Esophagus muscularis mucosa (tissue), 4 donors: ENCODE measurements at regions not wholly inside any gene's neighbourhood (a gene's known extent, or its start where the extent isn't known, plus 50 kb on each side); places are given as distances from the start of the nearest gene placed in this dataset.
"Not testable (repeated sequence)": the region's sequence is repeated elsewhere in the genome, so short reads cannot be mapped to it uniquely, and the experiment has no call there.

Source experiments
- DNase-seq: peaks from one replicate; pipeline ENCODE4 v3.0.0-alpha.2; 2017; ENCODE audit errors: extremely low spot score
- H3K27ac ChIP-seq, 4 donors: fragments of 200-600 bp; sonication (generic); replicated peaks in 1 of 4; 1 replicate in 3 of 4; 2 replicates in 1 of 4; pipeline ENCODE4 v1.5.1; 2016 to 2019; ENCODE audit warnings: mild to moderate bottlenecking in 1 of 4
- H3K27me3 ChIP-seq, 4 donors: fragments of 200-600 bp; sonication (generic); one replicate each; pipeline versions ENCODE4 v1.5.1 to v1.6.0; 2016 to 2019
- H3K36me3 ChIP-seq, 4 donors: fragments of 200-600 bp; sonication (generic); one replicate each; pipeline ENCODE4 v1.5.1; 2016 to 2019
- H3K4me1 ChIP-seq, 4 donors: fragments of 200-600 bp; sonication (generic); one replicate each; pipeline ENCODE4 v1.5.1; 2016 to 2019
- H3K4me3 ChIP-seq, 4 donors: fragments of 200-600 bp; sonication (generic); 1 replicate in 2 of 4; 2 replicates in 2 of 4; pipeline ENCODE4 v1.5.1; 2016 to 2019; ENCODE audit warnings: mild to moderate bottlenecking in 4 of 4, moderate library complexity in 1 of 4
- H3K9me3 ChIP-seq, 4 donors: fragments of 200-600 bp; sonication (generic); 1 replicate in 3 of 4; 2 replicates in 1 of 4; pipeline ENCODE4 v1.5.1; 2016 to 2019
- EP300 ChIP-seq: sonication (generic); formaldehyde crosslinking; IDR thresholded peaks from one replicate; pipeline ENCODE4 v1.6.1; 2017; ENCODE audit warnings: antibody characterized with exemption
- POLR2A ChIP-seq: fragments of 450-650 bp; IDR thresholded peaks from one replicate; pipeline ENCODE4 v1.6.1; 2017; ENCODE audit warnings: antibody characterized with exemption, moderate library complexity, mild to moderate bottlenecking, low read depth
- POLR2AphosphoS5 ChIP-seq, 2 donors: sonication (generic); formaldehyde crosslinking; IDR thresholded peaks; one replicate each; pipeline ENCODE4 v1.6.1; 2017; ENCODE audit warnings: antibody characterized with exemption in 2 of 2
- WGBS: methylation state at CpG from one replicate; pipeline ENCODE4 v1.1.5; 2018; 5-methylcytosine and 5-hydroxymethylcytosine counted together
- intact Hi-C: fragments of 100-400 bp; cut with DNase I; formaldehyde crosslinking; loops from one replicate; pipeline ENCODE4 v1.15.1; 2023
- TF ChIP-seq, protein P1 (sequence below), 3 experiments: fragments of 200-600 bp in 2 of 3; fragments of 450-650 bp in 1 of 3; sonication (generic) in 2 of 3; IDR thresholded peaks; one replicate each; pipeline ENCODE4 v1.5.1; 2017 to 2019; ENCODE audit warnings: antibody characterized with exemption in 3 of 3, mild to moderate bottlenecking in 2 of 3, moderate library complexity in 1 of 3

DNA sequence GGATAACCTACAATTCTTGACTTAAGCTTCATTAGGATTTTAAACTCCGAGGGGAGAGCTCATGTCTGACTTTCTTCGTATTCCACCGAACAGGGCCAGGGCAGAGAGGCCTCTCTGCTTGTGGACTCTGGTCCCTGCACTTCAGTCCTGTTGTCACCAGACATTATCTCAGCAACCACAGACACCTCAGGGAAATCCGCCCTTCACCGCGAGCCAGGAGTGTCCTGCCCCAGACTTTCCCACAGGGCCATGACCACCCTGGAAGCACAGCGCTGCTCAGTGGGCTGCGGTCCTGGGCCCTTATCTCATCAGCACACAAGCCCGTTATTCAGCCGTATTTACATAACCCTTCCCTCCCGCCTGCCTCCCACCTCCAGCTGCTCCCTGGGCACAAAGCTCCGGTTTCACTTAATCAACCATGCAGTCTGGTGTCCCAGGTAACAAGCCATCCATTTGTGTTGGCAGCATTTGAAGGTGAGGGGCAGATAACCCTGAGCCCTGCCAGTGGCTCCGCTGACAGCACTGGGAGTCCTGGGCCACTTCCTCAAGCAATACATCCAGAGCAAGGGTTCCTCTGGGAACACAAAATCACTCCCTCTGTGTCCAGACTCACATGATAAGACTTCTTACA, 122.8 kb upstream of the RAB4A start:
- Histone ChIP-seq H3K9me3 (no peaks in the 10 kb centered on the region), H3K4me1 (peaks cover 0 to 9% (median 0%) of the 10 kb centered on the region in 4 donors), H3K27me3 (peaks cover 0 to 6% (median 0%) of the 10 kb centered on the region in 4 donors), H3K4me3 (no peak overlapping the region), H3K36me3 (no peaks in the 10 kb centered on the region), H3K27ac (no peak overlapping the region)
- TF ChIP-seq POLR2A = no peak
- DNase-seq = no peak
- 67% methylated on average over 11 of the region's 13 CpGs for WGBS
- intact Hi-C loops = no loop called here

DNA sequence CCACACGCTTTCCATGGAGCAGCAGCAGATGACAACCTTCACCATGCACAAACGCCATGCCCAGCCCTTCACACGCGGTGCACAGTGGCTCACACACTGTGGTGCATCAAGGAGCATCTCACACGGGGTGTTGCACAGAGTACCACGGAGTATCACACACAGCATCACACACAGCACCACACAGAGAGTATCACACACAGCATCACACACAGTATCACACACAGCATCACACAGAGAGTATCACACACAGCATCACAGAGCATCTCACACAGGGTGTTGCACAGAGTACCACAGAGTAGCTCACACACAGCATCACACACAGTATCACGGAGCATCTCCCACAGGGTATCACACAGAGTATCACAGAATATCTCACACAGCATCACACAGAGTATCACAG, 122.2 kb upstream of the RAB4A start:
- no peak overlapping the region for H3K27ac ChIP-seq
- H3K36me3 ChIP-seq = no peaks in the 10 kb centered on the region
- no peak for TF ChIP-seq EP300
- TF ChIP-seq, protein P1, sequence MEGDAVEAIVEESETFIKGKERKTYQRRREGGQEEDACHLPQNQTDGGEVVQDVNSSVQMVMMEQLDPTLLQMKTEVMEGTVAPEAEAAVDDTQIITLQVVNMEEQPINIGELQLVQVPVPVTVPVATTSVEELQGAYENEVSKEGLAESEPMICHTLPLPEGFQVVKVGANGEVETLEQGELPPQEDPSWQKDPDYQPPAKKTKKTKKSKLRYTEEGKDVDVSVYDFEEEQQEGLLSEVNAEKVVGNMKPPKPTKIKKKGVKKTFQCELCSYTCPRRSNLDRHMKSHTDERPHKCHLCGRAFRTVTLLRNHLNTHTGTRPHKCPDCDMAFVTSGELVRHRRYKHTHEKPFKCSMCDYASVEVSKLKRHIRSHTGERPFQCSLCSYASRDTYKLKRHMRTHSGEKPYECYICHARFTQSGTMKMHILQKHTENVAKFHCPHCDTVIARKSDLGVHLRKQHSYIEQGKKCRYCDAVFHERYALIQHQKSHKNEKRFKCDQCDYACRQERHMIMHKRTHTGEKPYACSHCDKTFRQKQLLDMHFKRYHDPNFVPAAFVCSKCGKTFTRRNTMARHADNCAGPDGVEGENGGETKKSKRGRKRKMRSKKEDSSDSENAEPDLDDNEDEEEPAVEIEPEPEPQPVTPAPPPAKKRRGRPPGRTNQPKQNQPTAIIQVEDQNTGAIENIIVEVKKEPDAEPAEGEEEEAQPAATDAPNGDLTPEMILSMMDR (IDR thresholded peaks at IDR 0.05) = no peak
- no peak for TF ChIP-seq POLR2A
- no peak for TF ChIP-seq POLR2AphosphoS5 (IDR thresholded peaks at IDR 0.05)
- no peaks in the 10 kb centered on the region for H3K9me3 ChIP-seq
- 76% methylated on average over 4 of the region's 7 CpGs for WGBS
- intact Hi-C loops = no loop called here
- H3K4me1 ChIP-seq = peaks cover 0 to 9% (median 0%) of the 10 kb centered on the region in 4 donors
- no peak overlapping the region for H3K4me3 ChIP-seq
- H3K27me3 ChIP-seq = peaks cover 0 to 6% (median 0%) of the 10 kb centered on the region in 4 donors
- no peak for DNase-seq

GRCh38 chr1:229149435-229149834, 121.5 kb upstream of the RAB4A start:
- H3K36me3 ChIP-seq = no peaks in the 10 kb centered on the region
- H3K27ac ChIP-seq = no peak overlapping the region
- no peaks in the 10 kb centered on the region for H3K9me3 ChIP-seq
- H3K4me1 ChIP-seq = peaks cover 0 to 9% (median 0%) of the 10 kb centered on the region in 4 donors
- H3K4me3 ChIP-seq = no peak overlapping the region
- intact Hi-C loops = no loop called here
- TF ChIP-seq POLR2AphosphoS5 (IDR thresholded peaks at IDR 0.05) = no peak
- TF ChIP-seq, protein P1 (IDR thresholded peaks at IDR 0.05) = no peak
- TF ChIP-seq EP300 = no peak
- no peak for TF ChIP-seq POLR2A
- 95% methylated on average over 2 of the region's 2 CpGs for WGBS
- peaks cover 0 to 6% (median 0%) of the 10 kb centered on the region in 4 donors for H3K27me3 ChIP-seq
- no peak for DNase-seq

DNA sequence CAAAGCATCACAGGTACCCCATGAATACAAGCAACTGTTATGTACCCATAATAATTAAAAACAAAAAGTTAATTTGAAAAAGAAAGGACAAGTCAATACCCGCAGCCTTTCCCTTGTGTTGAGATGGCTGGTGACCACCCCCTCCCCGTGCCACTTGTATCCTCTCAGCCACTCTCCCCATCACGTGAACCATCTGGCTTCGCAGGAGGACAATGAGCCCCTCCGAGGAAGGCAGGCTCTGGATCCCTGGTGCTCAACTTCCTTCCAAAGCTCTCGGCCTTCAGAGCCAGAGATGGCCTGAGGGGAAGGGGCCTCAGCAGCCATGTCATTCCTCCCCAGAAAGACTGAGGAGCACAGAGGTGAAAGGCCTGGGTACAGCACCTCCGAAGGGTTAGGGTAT, 120.4 kb upstream of the RAB4A start:
- Histone ChIP-seq H3K27me3 (peaks cover 0 to 6% (median 0%) of the 10 kb centered on the region in 4 donors), H3K36me3 (no peaks in the 10 kb centered on the region), H3K9me3 (no peaks in the 10 kb centered on the region), H3K27ac (no peak overlapping the region), H3K4me1 (peaks cover 3 to 11% (median 4%) of the 10 kb centered on the region in 4 donors), H3K4me3 (no peak overlapping the region)
- intact Hi-C loops = loop anchor here (10.0 kb wide), 1 partner anchor 486 kb away; no protein-coding TSS in a partner anchor
- TF ChIP-seq POLR2A = no peak
- TF ChIP-seq POLR2AphosphoS5 (IDR thresholded peaks at IDR 0.05) = no peak
- TF ChIP-seq EP300 = no peak
- TF ChIP-seq, protein P1 (IDR thresholded peaks at IDR 0.05) = no peak
- DNase-seq = no peak
- WGBS = 90% methylated on average over 7 of the region's 7 CpGs

DNA sequence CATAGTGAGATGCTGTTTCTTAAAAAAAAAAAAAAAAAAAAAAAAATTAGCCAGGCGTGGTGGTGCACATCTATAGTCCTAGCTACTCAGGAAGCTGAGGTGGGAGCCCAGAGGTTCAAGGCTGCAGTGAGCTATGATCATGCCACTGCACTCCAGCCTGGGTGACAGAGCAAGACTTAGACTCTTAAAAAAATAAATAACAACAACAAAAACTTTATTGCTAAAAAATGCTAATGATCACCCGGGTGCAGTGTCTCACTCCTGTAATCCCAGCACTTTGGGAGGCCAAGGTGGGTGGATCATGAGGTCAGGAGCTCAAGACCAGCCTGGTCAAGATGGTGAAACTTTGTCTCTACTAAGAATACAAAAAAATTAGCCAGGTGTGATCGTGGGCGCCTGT, 119.5 kb upstream of the RAB4A start:
- intact Hi-C loops = loop anchor here (10.0 kb wide), 1 partner anchor 487 kb away; no protein-coding TSS in a partner anchor

GRCh38 chr1:229152311-229152710, 118.6 kb upstream of the RAB4A start:
- Histone ChIP-seq H3K4me1 (peaks cover 7 to 22% (median 20%) of the 10 kb centered on the region in 4 donors), H3K4me3 (no peak overlapping the region), H3K27me3 (no peaks in the 10 kb centered on the region), H3K36me3 (no peaks in the 10 kb centered on the region), H3K27ac (no peak overlapping the region), H3K9me3 (no peaks in the 10 kb centered on the region)
- DNase-seq = no peak
- WGBS = 87% methylated on average over 2 of the region's 2 CpGs
- intact Hi-C loops = loop anchor here (10.0 kb wide), 1 partner anchor 488 kb away; no protein-coding TSS in a partner anchor
- no peak for TF ChIP-seq POLR2AphosphoS5 (IDR thresholded peaks at IDR 0.05)
- no peak for TF ChIP-seq POLR2A
- TF ChIP-seq, protein P1 (IDR thresholded peaks at IDR 0.05) = no peak
- TF ChIP-seq EP300 = no peak

More for the DNA sequence above, 119.5 kb upstream of the RAB4A start:
- not testable (repeated sequence) for H3K27ac ChIP-seq, DNase-seq, H3K27me3 ChIP-seq, H3K4me3 ChIP-seq, H3K36me3 ChIP-seq, H3K9me3 ChIP-seq
- WGBS = 91% methylated on average over 4 of the region's 4 CpGs
- peaks cover 7 to 17% (median 12%) of the 10 kb centered on the region in 4 donors for H3K4me1 ChIP-seq
